ENCODE measurements at regions not wholly inside any gene's neighbourhood (a gene's known extent, or its start where the extent isn't known, plus 50 kb on each side); places are given as distances from the start of the nearest gene placed in this dataset.
A peak's percentile ranks its signal among the peaks of the same experiment; 100 is the strongest.

DNA sequence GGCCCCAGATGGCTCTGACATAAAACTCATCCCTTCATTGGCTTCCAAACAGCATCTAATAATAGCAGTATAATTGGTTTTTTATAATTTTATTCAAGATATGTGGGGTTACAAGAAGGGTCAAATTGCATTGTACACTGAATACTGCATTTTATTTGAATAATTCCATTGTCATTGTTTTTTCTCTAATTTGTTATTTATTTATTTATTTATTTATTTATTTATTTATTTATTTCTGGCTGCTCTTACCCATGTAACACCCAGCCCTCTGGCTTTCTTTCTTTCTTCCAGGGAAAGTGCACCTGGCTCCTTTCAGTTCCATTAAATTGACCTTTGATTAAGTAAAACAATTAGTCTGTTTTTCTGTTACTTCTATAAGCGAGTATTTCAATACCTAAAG is 210.1 kb downstream of the CDH9 start:
- DNase-seq = no peak

DNA sequence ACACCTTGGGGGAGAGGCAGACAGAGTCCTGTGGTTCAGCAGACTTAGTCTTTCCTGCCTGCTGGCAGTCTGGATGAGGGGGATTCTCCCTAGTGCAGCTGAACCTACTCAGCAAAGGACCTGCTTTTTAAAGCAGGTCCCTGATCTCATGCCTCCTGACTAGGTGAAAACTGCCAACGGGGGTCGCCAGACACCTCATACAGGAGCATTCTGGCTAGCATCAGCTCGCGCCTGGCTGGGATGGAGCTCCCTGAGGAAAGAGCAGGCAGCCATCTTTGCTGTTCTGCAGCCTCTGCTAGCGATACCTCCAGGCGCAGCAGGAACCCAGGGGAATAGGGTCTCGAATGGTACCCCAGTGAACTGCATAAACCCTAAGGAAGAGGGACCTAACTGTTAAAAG is 225.2 kb downstream of the CDH9 start:
- DNase-seq = no peak

DNA sequence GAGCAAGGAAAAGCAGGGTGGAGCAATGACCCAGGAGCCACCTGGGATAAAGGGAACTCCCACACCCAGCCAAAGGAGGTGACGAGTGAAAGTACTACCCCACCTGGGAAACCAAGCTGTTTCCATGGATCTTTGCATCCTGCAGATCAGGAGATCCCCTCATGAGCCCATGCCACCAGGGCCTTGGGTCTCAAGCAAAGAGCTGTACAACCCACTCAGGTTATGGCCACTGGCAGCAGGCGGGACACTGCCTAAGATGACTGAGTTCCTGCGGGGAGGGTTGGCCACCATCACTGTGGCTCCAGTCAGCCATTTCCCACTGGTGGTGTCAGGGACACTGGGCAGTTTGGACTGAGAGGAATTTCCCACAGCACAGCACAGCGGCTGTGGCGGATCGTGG is 225.7 kb downstream of the CDH9 start:
- DNase-seq = no peak

DNA sequence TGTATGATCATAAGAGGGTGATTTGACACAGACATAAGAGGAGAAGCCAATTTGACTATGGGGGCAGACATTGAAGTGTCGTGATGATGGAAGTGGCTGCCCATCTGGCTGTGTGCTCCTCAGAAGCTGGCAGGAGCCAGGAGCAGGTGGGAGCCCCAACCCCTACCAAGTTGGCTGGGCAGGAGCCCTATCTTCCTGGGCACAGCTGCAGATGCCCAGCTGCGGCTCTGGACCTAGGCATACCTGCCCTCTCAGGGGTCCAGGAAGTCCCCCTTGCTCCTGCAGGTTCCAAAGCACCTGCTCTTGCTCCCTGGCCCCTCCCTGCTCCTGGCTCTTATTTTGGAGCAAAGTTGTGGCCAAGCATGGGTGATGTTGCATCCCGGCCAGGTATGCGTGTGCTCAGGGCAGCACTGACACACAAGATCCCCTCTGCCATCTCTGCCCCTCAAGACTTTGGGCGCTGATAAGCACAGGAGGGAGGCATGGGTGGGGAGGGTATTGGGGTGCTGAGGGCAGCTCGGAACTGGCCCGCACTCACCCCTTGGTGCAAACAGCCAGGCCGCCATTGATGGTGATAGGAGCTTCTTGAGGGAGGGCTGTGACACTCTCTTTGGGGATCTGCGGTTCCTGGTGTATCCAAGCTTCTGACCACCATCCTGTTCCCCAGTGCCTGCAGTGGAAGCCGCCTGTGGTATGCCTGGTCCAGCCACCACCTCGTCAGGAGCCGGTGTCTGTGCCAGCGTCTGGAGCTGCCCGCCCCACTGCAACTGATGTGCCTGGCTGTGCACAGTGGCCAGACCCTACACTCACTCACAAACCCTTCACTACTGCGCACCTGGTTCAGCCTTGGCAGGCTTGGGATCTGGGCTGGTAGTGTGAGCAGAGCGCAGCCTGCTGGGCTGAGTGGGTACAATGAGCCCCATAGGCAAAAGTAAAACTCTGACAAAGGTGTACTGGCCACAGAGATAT is 230.9 kb downstream of the CDH9 start:
- DNase-seq = no peak

DNA sequence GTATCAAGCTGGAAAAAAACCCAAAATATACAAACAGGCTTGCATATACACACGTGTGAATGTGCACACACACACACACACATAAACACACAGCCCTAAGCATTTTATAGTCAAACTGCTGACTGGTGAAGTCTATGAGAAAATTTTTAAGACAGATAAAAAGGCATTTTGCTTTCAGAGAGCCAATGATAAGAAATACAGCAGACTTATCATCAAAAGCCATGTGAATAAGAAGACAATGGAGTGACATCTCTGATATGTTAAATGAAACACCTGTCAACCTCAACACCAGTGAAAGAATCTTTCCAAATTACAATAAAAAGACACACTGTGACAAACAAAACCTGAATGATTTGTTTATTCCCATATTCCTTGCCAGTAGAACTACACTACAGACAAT is 233.3 kb downstream of the CDH9 start:
- DNase-seq = no peak

DNA sequence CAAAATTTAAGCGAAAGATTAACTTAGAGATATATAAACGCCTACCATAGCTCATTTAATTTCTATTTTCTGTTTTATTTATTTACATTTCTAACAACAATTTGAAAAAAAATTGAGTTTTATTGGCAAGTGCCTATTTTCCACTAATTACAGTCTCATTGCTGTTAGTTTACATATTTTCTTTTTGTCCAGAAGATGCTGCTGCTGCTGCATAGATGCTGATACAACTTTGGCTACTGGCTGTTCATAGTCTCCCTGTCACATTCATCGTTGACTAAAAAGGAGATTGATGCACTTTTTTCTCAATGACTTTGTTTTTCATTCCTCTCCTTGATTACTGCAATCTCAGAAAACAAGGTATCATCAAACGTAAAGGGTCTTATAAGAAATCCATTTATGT is 235.4 kb downstream of the CDH9 start:
- no peak for DNase-seq

DNA sequence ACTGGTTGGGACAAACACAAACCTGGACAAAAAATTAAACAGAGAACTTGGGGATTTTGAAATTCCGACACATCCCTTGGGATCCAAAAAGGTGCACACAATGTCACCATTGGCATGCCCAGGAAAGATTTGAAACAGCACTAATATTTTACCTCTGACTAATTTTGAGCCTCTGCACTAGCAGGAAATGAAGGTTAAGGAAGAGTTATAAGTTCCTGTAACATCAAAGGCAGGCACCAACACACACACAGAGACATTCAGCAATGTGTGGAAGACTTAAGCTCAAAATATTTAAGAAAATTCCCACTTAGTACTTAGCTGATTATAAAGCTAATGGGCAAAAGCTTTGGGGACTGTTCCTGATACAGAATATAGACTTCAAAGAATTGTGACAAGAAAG is 247.0 kb downstream of the CDH9 start:
- DNase-seq = no peak

DNA sequence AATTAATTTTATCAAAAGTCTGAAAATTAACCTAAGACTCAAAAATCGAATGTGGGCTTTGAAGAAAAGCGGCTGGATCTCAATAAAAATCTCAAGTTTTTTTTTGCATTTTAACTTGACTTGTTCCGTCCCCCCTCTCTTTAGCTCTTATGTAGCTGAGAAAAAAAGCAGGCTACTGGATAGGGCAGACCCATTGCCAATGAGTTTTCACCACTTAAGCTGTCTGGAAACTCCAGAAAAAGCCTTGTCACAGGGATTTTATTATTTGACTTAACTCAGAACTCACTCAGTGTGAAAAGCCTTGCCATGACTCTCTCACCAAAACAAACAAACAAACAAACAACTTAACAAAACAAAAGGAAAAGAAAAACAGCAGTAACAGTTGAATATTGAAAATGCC is 247.4 kb downstream of the CDH9 start:
- DNase-seq = no peak

DNA sequence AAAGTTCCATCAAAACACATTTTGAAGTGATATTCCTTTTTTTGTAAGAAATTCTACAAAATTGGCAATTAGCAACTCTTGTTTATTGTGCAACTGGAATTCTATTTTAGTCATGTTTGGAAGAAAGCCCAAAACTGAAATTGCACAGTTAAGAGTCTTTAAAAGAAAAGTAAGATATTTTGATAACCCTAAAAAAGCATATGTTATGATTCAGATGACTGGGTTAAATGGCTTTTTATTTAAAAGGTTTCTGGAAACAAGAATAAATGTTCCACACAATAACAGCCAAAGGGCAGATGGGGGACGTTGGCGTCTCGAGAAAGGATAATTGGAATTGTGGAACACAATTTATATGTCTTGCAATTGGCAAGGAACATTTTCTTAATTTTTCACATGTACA is 275.2 kb downstream of the CDH9 start:
- DNase-seq = no peak

DNA sequence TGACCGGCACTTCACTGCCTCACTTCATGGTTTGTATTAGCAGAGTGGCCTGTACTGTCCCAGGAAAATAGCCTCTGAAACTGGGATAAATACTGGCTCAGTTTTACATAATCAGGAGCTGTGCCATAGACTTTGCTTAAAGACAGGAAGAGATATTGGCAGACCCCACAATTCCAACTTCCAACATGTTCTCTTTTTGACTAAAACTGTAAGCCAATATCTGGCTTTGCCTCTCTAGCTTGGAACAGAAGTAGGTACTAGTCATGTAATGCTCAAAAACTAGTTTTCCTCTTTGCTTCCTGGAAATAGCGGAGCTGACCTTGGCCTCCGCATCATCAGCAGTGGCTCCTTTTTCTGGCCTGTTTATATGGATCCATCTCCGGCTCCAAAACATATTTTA is 276.9 kb downstream of the CDH9 start:
- no peak for DNase-seq

DNA sequence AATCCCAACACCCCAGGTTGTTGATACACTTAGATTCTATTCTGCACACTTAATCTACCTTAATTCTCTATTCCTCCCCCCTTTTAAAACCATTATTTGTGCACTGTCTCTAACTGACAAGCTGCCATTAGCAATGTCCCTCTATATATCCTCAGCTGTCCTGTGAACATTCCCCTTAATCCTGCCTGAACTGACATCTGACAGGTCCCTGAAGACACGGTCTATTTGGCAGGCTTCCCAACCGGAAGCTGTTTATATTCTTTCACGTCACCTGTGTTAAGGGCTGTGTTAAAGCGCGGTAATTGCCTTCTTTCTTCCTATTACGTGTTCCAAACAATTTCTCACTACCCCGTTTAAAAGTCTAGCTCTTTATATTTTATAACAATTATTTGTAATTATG is 277.3 kb downstream of the CDH9 start:
- DNase-seq = peak; percentile 56

DNA sequence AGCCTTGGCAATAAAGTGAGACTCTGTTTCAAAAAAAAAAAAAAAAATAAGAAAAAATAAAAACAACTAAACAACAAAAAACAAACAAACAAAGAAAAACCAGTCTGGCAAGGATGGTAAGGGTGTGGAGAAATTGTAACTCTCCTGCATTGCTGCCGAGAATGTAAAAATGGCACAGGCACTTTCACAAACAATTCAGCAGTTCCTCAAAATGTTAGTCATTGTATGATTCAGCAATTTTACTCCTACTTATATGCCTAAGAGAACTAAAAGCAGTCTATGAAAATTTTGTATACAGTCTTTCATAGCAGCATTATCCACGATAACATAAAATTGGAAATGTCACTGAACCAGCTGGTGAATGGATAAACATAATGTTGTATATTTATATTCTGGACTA is 280.4 kb downstream of the CDH9 start:
- no peak for DNase-seq

DNA sequence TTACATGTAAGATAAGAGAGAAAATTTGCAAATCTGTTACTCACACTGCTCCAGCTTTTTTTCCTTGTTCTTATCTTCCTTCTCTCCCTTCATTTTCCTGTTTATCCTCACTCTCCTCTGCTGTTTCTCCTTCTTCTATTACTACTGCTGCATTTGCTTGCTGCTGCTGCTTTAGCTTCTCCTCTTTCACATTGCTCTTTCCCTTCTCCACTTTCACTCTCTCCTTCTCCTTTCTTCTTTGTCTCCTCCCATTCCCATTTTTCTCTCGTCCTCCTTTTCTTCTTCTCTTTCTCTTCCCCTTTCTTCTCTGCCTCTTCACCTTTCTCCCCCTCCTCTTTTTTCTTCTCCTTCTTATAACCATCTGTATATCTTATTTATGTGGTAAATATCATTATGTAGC is 288.6 kb downstream of the CDH9 start:
- DNase-seq = no peak

DNA sequence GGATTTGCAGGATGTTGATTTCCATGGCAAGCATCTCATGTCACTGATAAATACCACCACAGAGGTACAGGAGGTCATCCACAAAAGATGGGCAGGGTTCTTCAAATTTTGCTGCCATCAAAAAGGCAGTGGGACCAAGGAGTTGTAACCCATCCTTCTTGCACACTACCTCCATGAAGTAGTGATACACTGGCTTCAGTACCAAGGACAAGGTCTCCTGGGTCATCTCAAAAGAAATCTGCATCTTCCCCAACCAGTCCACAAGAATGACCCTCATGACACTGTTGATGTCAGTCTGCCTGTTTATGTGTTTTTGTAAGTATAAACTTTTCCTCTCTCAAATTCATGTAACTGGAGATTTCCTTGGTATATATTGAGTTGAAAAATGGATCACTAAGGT is 298.2 kb downstream of the CDH9 start:
- no peak for DNase-seq

DNA sequence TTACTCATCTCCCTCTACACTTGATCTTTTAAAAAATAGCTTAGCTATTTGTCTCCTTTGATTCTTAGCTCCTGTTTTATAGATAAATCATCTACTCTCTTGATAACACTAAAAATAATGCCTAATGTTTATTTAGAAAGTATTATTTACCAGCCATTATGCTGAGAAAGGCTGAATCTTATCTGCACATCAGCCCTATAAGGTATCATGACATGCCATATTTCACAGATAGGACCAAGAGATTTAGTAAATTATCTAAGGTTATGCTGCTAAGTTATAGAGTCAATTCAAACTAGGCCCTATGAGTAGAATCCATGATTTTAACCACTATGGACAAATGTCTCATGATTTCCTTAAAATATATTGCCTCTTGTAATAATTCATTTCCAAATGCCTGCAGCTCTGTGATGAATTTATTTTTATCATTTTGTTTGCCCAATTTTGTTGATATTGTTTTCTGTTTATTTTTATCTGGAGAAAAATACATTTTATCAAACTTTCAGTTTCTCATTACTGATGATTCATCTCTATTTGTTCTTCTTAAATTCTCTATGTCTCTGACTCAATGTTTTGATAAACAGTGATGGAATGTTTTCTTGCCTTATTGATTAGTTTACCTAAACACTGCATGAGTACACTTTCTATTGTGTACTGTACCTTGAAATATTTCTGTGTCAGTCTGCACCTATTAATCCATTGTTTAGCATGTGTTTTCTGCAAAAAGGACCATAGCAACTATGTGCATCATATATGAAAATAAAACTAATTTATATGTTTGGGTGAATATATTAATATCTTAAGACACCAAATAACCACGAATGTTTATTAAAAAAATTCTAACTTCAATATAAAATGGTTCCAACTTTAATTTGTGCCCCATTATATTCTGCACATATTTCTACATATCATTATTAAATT is 300.8 kb downstream of the CDH9 start:
- no peak for DNase-seq

DNA sequence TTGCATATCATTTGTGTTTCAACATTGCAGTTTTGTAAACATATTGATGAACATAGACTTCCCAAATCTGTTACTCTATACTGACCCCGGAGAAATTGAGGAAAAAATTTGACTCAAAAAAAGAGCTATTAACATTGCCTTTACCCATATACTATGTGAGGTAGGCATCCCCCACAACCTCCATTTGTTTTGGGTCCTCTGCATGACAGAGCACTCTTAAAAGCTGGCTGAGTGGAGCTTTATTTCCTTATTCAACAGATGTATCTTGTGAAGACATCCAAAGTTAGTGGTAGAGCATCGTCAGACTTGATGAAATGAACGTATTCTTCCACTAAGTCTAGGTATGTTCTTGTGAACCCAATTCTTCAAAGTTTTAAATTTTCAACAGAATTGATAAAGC is 310.5 kb downstream of the CDH9 start:
- no peak for DNase-seq

DNA sequence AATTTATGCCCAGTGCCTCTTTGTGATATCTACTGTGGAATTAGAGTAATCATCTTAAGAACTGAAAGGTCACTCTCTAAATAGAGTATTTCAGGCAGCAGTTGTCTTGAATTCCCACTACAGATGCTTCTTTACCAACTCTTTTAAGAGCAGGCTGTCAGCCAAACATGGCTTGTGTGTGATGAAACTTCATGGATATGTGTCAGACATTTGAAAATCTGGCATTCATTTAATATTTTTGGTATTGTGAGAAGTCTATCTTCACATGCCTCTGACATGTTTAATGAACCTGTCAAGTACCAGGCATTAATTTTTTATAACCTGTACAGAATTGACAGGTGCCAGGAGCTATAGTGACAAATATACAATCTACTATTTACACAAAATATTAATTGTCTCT is 318.6 kb downstream of the CDH9 start:
- DNase-seq = no peak

DNA sequence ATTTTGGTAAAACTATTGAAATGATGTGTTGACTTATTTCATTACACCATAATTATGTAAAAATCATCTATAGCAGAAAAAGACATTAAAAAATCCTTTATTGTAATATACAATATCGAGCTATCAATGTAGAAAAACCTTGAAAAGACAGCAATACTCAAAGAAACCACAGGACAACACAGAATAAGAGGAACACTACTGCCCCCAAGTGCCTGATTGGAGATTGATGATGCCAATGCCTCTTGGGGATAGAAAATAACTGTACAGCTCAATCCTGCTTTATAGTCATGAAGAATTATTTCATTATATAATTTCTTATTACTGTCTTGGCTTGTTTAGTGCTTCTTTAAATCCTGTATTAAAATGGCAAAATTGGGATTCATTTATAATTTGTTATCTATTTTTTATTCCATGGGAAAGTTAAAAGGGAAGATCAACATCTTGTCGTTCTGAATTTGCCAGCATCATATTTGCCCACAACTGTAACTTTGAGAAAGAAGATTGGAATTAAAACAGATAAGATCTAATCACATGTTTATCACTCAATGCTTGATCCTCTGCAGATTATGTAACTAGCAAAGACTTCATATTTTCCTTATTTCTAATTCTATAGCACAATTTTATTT is 337.5 kb downstream of the CDH9 start:
- peak; percentile 4 for DNase-seq

DNA sequence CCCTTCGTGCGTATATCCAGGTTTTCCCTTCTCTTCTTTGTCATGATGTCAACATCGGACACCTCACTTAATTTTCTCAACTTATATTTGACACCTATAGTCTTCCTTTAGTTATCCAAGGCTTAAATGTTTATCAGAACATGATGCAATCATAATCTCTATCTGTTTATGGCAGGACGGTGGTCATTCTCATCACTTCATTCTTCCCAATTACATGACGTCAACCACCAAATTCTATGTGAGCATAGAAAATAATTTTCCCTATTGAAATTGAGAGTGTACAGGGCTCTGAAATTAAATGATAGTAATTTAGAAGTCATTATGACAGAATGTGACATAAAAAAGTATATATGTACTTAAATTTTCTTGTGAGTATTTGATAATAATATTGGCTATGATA is 345.4 kb downstream of the CDH9 start:
- no peak for DNase-seq

DNA sequence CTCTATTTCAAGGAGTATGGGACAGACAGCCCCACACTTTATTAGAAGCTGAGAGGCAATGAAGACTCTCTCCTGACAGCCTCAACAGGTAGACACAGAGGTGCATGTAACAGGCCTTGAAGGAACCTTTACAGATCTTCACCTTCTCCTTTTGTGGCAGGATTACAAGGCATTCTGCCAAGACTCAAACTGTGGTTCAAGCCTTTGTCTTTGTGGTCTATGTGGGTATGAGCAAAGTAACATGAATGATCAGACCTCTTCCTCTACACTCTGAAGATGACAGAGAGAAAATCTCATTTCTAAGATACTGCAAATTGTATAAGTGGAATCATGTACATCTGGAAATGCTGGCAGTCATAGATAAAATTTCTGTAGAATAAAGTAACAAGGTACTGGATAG is 346.9 kb downstream of the CDH9 start:
- no peak for DNase-seq

DNA sequence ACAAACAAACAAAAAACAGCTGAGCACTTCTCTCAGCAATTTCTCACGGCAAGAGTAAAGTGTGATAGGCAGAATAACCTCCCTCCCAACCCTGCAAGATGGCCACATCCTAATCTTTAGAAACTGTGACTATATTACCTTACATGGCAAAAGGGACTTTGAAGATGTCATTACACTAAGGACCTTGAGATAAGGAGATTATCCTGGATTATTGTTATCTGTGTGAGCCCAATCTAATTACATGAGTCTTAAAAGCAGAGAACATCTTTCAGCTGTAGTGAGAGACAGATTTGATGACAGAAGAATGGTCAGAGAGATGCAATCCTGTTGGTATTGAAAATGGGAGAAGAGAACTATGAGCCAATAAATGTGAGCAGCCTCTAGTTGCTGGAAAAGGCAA is 347.9 kb downstream of the CDH9 start:
- DNase-seq = no peak

DNA sequence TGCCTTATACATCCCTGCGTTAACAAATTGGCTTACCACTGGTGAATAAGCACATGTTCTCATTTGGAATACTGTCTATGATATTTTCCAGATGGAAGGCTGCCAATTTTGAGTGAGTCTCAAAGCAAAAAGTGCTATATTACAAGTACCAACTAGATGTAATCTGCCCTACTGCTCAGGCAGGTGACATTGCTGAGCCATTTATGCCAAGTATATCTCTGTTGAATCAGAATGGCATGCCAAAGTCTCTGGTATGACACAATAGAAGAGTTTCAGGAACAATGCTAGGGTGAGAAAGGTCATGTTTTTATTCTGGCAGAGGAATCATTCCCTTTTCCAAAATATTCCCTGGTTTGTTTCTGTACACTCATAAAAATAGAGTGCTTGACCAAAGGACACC is 356.5 kb downstream of the CDH9 start:
- DNase-seq = no peak

DNA sequence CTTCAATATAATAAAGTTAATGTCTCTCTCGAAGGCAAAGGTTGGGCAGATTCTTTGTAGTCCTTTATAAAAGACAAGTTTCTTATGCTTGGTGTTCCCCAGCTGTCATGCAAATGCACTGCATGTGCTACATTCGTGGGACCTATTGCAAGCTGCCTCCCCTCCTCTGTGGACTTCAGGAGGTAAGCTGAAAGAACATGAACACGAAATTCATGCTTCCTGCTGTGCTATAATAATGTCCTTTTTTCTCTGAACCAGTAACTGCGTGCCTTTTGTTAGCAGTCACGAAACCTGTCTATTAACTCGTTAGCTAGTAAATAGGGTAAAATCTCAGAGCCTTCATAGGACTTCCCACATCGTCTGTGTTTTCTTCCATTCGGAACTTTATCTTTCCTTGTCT is 363.5 kb downstream of the CDH9 start:
- DNase-seq = no peak

DNA sequence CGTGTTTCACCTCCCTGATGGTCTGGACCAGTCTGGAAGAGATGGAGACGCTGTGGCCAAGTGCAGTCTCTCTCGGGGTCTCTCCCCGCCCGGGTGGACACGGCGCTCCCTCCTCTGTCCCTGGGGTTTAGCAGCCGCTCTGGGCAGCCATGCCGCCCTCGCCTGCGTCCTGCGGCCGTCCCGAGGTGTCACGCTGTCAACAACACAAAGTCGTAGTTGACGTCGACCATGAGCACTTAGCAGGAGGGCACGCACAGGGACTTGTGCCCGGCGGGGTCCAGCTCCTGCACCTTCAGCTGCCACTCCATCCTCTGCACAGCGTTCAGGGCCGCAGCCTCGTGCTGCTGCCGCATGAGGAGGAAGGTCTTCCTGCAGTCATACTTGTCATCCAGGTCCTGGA is 368.9 kb downstream of the CDH9 start:
- no peak for DNase-seq
